GM19397 (cell line): ENCODE measurements at regions not wholly inside any gene's neighbourhood (a gene's known extent, or its start where the extent isn't known, plus 50 kb on each side); places are given as distances from the start of the nearest gene placed in this dataset.
"Not testable (repeated sequence)": the region's sequence is repeated elsewhere in the genome, so short reads cannot be mapped to it uniquely, and the experiment has no call there.

Source experiments
- ATAC-seq: cut with Tn5 transposase; IDR thresholded peaks from one replicate; pipeline ENCODE4 v1.9.1; 2021; ENCODE audit warnings: mild to moderate bottlenecking, moderate library complexity; ENCODE audit not compliant: unreplicated experiment

DNA sequence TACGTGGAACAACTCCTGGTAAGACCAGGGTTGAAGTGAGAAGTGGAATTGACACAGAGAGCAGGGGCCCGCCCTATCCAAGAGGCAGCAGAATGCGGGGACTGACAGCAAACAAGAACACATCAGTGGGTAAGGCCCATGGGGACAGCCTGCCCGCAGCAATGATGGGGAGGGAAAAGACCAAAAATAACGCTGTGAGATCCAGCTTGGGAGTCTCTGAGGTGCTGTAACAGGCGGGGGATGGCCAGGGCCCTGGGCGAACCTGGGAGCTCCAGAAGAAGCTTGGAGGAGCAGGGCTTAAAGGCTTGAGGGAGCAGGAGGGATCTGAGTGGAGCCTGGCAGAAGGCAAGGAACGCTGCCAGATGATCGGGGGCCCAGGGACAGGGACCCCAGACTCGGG, 173.4 kb downstream of the TMEM200C start:
- ATAC-seq, result no peak

DNA sequence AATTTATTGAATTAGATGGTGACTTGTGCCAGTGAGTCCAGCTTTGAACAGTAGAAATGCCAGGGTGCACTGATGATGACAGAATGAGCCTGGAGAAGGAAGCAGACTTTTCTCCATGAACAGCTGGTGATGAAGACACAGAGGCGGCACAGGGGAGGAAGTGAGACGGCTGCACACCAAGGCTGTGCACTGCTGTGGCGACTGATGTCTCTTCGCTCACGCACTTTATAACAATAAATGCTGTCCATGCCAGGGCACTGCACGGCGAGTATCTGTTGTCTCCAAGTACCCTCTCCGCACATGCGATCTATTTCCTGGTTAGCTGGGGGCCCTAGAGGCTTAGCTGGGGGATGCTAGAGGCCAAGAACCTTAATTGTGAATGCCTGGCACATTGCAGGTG, 175.2 kb downstream of the TMEM200C start:
- ATAC-seq, result no peak

DNA sequence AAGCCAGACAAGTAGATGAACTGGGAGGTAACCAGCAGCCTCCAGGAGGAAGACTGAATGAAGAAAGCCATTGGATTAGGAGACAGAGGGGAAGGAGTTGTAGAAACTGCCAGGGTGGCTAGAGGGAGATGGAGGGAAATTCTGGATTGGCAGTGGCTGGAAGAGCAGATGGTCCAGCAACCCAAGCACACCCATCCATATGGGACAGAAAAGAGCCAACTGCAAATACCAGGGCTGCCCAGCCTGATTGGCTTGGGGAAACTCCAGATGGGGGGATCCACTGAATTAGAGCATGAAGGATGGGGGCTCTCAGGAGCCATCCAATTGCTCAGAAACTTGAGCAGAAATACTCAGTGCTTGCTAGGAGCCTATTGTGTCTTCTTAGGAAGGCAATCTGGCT, 173.5 kb upstream of the EPB41L3 start:
- ATAC-seq, result no peak

DNA sequence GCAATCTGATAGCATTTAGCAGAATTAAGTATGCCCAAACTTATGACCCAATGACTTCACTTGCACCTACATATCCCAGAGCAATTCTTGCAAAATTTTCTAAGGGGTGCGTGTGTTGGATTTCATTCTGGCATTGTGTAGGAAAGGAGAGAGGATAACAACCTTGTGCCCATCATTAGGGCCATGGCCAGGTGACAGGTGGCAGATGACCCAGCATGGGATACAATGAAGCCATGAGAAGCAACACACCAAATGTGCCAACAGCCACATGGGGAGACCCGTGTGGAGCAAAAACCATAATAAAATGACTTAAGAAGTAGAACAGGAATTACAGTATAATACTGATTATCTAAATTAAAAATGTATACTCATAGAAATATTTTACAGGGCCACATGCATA, 166.9 kb upstream of the EPB41L3 start:
- ATAC-seq, result no peak

DNA sequence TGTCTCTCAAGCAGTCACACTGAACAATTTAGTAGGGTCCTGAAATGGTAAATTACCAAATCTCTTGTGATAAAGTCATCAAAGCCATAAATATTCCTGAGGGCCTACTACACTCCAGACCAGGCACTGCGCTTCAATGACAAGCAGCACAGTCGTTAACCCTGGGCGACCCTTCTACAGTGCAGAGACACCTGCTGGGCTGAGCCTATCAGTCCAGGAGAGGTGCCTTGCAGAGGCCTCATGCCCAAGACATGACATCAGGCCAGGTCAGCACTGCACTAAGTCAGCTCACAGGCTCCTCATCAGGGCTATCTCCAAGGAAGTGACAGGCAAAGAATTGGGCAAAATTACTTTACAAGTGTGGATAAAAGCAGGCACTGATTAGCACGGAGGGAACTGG, 166.4 kb upstream of the EPB41L3 start:
- no peak for ATAC-seq

DNA sequence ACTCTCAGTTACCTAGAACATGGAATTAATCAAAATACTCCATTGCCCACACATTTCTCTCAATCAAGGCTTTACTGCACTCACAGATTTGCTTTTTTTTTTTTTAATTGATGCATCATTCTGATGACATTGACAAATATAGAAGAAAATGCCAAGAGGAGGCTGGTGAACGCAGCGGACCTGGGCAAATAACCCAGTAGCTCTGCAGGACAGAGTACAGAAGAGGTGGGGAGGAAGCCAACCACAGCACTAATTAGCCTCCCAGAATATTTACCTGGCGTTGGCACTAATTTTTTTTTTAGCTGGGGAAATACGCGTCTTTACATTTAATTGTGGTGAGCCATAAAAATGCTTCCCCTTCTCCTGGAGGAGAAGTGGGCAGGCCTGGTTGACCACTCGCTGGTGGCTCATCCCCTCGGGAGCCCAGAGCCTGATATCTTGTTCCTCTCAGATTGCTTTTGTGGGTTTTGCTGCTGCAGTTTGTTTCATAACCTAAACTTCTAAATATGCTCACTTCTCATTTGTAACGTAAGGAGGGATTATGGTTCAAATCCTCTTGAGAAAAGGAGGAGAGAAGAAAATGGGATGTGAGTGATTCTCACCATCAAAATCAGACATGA, 165.8 kb upstream of the EPB41L3 start:
- ATAC-seq, result no peak

DNA sequence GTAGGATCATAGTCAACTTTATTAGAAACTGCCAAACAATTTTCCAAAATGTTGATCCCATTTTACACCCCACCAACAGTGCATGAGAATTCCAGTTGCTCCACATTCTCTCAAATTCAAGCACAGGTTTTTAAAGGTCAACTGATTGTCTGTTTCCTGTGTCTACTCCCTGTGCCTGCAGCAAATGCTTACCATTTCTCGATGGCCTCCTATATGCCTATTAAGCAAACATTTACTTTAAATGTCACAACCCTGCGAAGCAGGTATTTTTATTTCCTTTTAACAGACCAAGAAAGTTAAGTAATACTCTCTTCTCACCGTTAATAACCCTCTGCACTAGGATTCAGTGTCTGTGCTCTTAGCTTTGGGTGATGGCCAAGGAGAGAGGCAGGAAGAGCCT, 163.8 kb upstream of the EPB41L3 start:
- ATAC-seq, result no peak

DNA sequence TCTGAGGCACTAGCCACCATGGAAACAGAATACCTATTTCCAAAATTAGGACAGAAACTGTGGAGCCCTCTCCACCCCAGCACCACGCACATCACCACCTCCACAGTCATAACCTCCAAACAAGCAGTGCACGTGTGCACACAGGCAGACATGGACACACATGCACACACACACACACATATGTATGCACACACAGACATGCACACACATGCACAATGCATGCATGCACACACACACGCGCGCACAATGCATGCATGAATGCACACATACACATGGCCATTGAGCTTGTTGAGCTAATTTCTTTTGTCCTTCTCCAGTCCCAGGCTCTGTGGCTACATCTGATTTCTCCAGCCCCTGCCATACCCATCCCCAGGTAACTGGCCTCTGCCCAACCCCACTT, 161.6 kb upstream of the EPB41L3 start:
- no peak for ATAC-seq

DNA sequence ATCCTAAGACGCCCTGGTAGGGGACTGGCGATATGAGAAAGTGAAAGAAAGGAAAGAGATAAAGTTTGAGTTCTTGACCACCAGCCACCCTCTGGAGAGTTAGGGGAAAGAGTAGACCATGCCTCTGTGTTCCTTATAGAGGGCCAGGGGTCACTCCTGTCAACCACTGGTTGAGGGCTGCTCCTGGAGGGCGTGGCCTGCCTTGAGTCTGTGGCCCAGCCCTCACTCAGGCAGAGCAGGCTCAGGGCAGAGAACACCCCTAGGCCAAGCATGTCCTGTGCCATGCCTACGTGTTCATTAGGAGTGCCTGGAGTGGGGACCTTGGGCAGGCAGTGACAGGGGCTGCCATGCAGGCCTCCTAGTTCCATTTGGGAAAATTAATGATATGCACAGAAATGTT, 161.1 kb upstream of the EPB41L3 start:
- ATAC-seq, result no peak

DNA sequence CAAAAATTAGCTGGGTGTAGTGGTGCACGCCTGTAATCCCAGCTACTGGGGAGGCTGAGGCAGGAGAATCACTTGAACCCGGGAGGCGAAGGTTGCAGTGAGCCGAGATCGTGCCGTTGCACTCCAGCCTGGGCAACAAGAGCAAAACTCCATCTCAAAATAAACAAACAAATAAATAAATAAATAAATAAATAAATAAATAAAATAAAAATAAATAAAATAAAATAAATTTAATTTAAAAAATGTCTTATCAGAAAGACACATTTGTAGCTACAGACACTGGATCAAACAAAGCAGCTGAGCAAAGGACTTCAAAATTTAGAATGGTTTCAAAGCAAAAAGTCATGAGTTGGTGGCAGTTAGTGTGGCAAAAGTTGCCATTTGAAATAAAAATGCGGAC, 158.2 kb upstream of the EPB41L3 start:
- ATAC-seq, result not testable (repeated sequence)

DNA sequence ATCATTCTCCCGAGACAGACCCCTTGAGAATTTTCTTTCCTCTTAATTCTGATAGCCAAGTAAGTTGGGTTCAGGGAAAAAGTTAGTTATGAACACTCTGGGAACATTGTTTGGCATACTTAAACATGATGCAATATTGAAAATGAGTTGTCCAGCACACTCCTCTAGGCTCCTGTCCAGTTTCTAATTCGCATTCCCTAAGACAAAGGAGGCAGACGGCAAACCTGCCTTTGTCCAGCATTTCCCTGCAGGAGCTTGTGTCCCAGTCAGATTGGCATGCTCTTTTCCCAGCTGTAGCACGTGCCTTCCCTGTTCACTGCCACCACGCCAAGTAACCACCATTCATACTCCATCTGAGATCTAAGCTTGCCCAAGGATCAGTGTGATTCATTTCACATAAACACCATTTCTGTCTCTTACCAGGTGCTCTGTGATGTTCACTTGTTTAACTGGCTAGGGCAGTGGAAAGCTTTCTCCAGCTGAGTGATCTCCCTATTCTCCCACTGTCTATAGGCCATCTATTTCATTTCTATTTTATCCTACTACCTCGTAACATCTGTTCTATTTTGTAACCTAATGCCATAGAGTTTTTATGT, 150.0 kb upstream of the EPB41L3 start:
- no peak for ATAC-seq

DNA sequence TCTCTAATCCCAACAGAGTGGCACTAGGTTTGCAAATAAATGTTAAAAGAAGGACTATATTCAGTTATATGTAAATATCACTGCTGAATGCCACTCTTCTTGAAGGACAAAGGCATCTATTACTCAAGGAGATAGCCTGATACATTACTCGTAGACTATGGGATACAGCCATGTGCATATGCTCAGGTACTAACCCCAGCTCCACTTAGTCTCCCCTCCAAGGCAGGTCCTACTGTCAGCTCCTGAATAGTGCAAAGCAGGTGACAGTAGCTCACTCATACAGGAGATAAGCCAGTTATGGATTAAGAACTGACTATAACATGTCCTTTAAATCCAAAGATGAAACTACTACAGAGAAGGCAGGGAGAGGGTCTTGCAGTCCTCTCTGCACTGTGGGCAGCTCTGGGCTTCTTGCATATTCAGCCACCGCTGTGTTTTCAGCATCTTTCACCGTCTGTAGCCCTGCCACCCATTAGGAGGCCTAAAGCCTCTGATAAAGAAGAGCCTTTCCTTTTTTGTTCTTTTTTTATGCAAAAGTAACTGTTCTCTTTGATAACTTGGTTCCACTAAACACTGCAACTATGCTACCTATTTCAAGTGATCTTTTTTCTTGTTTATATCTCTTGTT, 135.1 kb upstream of the EPB41L3 start:
- ATAC-seq, result no peak

DNA sequence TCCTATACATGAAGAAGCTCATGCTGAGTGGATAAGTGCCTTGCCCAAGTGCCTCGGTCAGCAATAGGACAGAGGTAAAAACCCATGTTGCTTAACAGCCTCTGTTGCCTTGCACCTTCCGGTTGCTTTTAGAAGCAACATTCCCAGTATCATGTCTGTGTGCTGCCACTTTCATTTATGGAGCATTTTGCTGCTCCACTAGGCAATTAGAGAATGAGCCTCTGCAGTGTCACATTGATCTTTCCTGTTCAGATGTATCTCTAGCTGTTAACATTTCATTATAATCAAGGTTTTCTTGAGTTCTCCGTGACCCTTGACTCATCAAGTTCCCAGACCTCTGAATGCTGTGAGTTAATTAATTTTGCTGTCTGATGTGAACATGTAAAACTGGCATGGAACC, 134.5 kb upstream of the EPB41L3 start:
- ATAC-seq, result no peak

DNA sequence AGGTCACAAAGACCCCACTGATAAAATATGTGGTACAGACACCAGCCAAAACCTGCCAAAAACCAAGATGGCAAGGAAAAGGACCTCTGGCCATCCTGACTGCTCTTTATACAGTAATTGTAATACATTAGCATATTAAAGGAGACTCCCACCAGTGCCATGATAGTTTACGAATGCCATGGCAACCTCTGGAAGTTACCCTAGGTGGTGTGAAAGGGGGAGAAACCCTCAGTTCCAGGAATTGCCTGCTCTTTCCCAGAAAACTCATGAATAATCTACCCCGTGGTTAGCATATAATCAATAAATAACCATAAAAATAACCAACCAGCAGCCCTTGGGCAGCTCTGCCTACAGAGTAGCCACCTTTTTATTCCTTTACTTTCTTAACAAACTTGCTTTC, 129.8 kb upstream of the EPB41L3 start:
- ATAC-seq, result no peak

DNA sequence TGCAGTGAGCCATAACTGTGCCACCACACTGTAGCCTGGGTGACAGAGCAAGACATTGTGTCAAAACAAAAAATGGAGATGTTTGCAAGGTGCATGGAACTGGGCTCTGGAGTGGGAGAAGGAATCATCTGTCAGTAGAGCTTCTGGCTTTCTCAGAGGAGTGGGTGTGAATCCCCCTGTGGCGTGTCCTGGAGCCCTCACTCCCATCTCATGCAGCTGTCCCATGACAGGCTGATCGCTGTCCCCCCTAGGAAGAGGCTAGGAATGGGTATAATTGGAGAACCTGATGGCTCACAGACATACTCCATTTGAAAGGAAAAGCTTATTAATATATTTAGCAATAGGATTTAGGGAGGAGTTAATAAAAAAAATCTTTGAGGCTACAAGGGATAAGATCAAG, 125.8 kb upstream of the EPB41L3 start:
- no peak for ATAC-seq

DNA sequence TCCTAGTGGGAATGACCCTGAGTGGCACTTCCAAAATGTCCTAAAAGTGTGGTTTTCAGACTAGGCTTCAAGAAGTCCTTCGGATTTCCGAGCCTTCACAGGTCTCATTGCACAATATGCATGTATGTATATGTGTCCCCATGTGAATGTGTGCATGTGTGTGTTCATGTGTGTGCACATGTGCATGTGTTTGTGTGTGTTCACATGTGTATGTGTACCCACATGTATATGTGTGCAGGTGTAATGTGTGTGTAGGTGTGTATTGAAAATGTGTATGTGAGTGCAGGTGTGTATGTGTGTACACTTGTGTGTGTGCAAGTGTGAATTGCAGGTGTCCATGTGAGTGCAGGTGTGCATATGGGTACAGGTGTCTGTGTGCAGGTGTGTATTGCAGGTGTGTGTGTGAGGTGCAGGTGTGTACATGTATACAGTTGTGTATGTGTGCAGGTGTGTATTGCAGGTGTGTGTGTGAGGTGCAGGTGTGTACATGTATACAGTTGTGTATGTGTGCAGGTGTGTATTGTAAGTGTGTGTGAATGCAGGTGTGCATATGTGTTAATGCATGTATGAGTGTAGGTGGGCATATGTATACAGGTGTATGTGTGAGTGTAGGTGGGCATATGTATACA, 124.4 kb upstream of the EPB41L3 start:
- no peak for ATAC-seq

DNA sequence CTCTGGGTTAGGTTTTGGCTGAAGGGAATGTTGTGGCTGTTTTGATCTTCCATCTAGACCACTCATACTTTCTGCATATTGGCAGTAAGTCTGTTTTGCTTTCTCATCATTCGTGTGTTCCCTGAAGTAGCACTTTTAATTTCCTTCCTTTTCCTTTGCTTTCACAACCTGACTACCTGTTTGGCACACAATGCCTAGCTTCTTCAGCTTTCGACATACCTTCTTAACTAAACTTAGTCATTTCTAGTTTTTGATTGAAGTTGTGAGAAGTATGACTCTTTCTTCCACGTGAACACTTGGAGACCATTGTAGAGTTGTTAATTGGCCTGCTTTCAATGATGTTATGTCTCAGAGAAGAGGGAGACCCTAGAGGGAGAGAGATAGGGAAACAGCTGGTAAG, 123.6 kb upstream of the EPB41L3 start:
- ATAC-seq, result no peak

DNA sequence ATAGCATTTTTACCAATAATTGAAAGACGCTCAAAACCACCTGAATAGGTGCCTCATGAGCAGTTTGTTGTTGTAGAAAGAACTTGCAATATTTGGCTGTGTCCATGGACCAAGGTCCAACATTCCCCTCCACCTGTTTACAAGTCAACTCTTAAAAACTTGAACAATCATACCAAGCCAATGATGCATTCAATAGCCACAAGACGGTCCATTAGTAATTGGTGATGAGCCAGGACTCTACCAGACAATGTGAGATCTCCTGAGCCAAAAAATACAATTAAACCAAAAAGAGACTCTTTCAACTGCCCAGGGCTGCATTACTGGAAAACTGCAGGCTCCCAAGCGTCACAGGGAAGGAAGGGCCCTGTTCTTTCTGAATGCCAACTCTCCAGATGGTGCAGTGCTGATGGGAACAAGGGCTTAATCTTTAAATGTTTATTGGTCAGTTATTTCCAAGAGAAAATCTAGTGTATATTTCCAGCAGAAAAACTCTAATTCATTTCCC, 118.8 kb upstream of the EPB41L3 start:
- ATAC-seq, result no peak

DNA sequence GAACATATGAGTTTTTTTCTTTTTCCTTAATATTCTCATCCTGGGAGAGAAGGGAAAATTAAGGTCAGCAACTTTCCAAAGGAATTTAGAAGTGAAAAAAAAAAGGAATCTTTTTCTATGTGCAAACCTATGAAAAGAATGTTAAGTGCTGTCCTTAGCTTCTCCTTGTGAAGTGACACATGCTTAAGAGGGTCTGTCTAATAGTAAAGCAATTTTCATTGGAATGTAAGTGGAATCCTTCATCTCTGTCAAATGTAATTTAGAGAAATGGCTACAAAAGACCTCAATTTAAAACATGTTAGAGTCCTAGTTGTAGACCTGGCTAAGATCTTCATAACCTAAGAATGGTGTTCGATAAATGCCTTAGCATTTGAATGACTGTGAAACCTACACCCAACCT, 117.4 kb upstream of the EPB41L3 start:
- no peak for ATAC-seq

DNA sequence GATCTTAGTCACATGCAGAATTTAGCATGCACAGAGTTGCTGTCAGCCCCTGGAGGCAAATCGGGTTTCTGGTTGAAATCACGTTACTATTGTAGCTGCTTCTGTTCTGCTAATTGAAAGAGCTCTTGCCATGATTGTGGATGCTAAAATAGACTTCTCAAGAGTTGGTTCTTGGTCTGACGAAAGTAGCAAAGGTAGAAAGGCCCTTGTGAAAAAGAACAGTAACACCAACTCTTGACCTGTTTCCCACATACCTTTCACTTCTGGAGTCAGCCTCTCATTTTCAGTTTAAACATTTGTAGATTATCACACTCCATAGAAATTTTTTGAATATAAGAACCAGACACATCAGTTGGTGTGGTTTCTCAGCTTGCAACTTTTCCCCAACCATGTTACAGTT, 110.0 kb upstream of the EPB41L3 start:
- no peak for ATAC-seq

DNA sequence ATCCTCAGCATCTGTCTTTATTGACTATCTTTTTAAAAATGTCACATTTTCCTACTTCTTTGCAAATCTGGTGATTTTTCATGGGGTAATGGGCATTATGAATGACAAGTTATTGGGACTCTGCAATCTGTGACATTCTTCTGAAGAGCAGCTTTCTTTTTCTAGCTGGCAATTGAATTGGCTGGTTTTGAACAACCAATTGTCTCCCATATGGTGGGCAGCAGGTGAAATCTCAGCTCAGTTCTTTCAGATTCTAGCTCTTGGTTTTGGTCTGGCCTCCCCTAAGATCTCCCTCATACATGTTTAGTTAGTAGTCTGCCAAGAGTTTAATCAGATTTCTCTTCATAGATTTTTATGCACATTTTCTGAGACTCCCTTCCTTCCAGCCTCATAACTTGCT, 107.9 kb upstream of the EPB41L3 start:
- no peak for ATAC-seq

DNA sequence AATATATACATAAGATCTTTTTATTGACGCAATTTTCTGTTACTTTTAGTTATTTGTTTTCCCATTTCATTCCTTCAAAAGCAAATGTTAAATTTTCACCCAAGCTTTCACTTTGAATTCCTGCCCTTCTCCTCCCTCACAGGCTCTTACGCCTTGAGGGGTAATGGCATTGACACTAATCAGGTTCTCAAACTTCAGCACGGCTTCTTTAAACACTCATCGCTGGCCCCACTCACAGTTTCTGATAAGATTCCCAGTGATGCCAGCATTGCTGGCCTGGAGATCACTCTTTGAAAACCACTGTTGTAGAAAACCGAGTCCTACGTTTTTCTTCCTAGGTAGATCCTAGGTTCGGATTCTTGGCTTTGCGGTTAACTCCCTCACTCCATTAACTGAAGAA, 105.6 kb upstream of the EPB41L3 start:
- ATAC-seq, result no peak
